WERI-Rb-1 (cell line): ENCODE measurements at regions not wholly inside any gene's neighbourhood (a gene's known extent, or its start where the extent isn't known, plus 50 kb on each side); places are given as distances from the start of the nearest gene placed in this dataset.
A peak's percentile ranks its signal among the peaks of the same experiment; 100 is the strongest.

Experiments used
- DNase-seq: peaks from one replicate; pipeline ENCODE4 v3.0.0-alpha.2; 2020
- H3K27ac ChIP-seq: fragments of 250-450 bp; sonication (Bioruptor Pico); 2 replicates; pipeline ENCODE4 v1.5.1; 2020; ENCODE audit warnings: mild to moderate bottlenecking, moderate library complexity
- H3K27me3 ChIP-seq: fragments of 250-450 bp; sonication (Bioruptor Pico); 2 replicates; pipeline ENCODE4 v1.5.1; 2021; ENCODE audit warnings: mild to moderate bottlenecking, low read depth, moderate library complexity; ENCODE audit not compliant: insufficient read depth, severe bottlenecking
- H3K36me3 ChIP-seq: fragments of 250-450 bp; sonication (Bioruptor Pico); 2 replicates; pipeline ENCODE4 v1.5.1; 2020; ENCODE audit warnings: mild to moderate bottlenecking, moderate library complexity
- H3K4me3 ChIP-seq: 2 replicates; pipeline ENCODE4 v1.5.1; 2011; ENCODE audit warnings: low read depth, mild to moderate bottlenecking, control low read depth, low read length
- H3K9me3 ChIP-seq: fragments of 250-450 bp; sonication (Bioruptor Pico); 2 replicates; pipeline ENCODE4 v1.5.1; 2021; ENCODE audit warnings: mild to moderate bottlenecking, moderate library complexity; ENCODE audit not compliant: severe bottlenecking
- CTCF ChIP-seq: IDR thresholded peaks from 2 replicates; pipeline ENCODE4 v1.5.1; 2011; ENCODE audit warnings: low read depth, mild to moderate bottlenecking, control low read depth, inconsistent platforms, low read length

GRCh38 chr15:26102365-26102764, 239.2 kb upstream of the ATP10A start:
- H3K36me3 ChIP-seq, result no peaks in the 10 kb centered on the region
- no peak for TF ChIP-seq CTCF
- DNase-seq, result no peak
- H3K9me3 ChIP-seq, result no peaks in the 10 kb centered on the region
- no peaks in the 10 kb centered on the region for H3K27me3 ChIP-seq
- H3K4me3 ChIP-seq, result no peak overlapping the region
- H3K27ac ChIP-seq, result no peak overlapping the region

GRCh38 chr15:26101443-26101842, 238.3 kb upstream of the ATP10A start:
- DNase-seq, result no peak
- no peak for TF ChIP-seq CTCF
- no peak overlapping the region for H3K4me3 ChIP-seq
- H3K9me3 ChIP-seq, result no peaks in the 10 kb centered on the region
- no peak overlapping the region for H3K27ac ChIP-seq
- no peaks in the 10 kb centered on the region for H3K36me3 ChIP-seq
- no peaks in the 10 kb centered on the region for H3K27me3 ChIP-seq

- no peak for DNase-seq
- H3K4me3 ChIP-seq, result no peak overlapping the region
- H3K36me3 ChIP-seq, result no peaks in the 10 kb centered on the region
- no peak overlapping the region for H3K27ac ChIP-seq
- no peak for TF ChIP-seq CTCF
- no peaks in the 10 kb centered on the region for H3K9me3 ChIP-seq
- H3K27me3 ChIP-seq, result no peaks in the 10 kb centered on the region
Measured at GRCh38 chr15:26098801-26099200, 235.7 kb upstream of the ATP10A start.

- no peak for TF ChIP-seq CTCF
- Histone ChIP-seq H3K27me3 (no peaks in the 10 kb centered on the region), H3K4me3 (no peak overlapping the region), H3K27ac (no peak overlapping the region), H3K9me3 (no peaks in the 10 kb centered on the region), H3K36me3 (no peaks in the 10 kb centered on the region)
- DNase-seq, result no peak
Measured at GRCh38 chr15:26097216-26097615, 234.1 kb upstream of the ATP10A start.

- no peak for TF ChIP-seq CTCF
- H3K36me3 ChIP-seq, result no peaks in the 10 kb centered on the region
- H3K4me3 ChIP-seq, result no peak overlapping the region
- no peaks in the 10 kb centered on the region for H3K9me3 ChIP-seq
- no peak for DNase-seq
- no peaks in the 10 kb centered on the region for H3K27me3 ChIP-seq
- H3K27ac ChIP-seq, result no peak overlapping the region
Measured at GRCh38 chr15:26096581-26096980, 233.5 kb upstream of the ATP10A start.

GRCh38 chr15:26095710-26096330, 232.7 kb upstream of the ATP10A start:
- no peaks in the 10 kb centered on the region for H3K27me3 ChIP-seq
- no peak overlapping the region for H3K27ac ChIP-seq
- TF ChIP-seq CTCF, result 0 out of 2 replicates have a peak, but pooled peaks have one; percentile 9
- no peak for DNase-seq
- H3K9me3 ChIP-seq, result no peaks in the 10 kb centered on the region
- no peak overlapping the region for H3K4me3 ChIP-seq
- H3K36me3 ChIP-seq, result no peaks in the 10 kb centered on the region
